EH (cell line): ENCODE measurements at regions not wholly inside any gene's neighbourhood (a gene's known extent, or its start where the extent isn't known, plus 50 kb on each side); places are given as distances from the start of the nearest gene placed in this dataset.

Experiments
- DNase-seq: peaks from one replicate; pipeline ENCODE4 v3.0.0-alpha.2; 2015; ENCODE audit warnings: low read depth

DNA sequence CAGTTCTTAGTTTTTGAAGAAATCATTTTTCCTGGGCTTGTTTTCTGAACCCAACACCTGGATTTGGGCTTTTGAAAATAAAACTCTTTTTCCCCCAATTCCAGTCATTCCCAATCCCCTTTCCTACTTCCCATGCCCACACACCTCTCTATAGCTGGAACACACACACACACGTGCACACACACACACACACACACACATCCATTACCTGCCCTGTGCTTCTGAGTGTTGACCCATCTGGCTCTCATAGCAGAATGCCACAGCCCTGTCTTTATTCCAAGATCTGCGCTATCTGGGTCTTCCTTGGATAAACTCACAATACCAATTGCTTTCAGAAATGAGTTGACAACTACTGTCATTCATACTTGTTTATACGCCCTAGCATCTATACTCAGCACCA, 54.9 kb upstream of the C4orf54 start:
- no peak for DNase-seq

GRCh38 chr4:99712099-99712498, 54.5 kb upstream of the C4orf54 start:
- no peak for DNase-seq

GRCh38 chr4:99711657-99712056, 54.0 kb upstream of the C4orf54 start:
- no peak for DNase-seq

- no peak for DNase-seq
Observed at GRCh38 chr4:99710681-99711345, 53.2 kb upstream of the C4orf54 start.

GRCh38 chr4:99710020-99710419, 52.4 kb upstream of the C4orf54 start:
- DNase-seq, result no peak

DNA sequence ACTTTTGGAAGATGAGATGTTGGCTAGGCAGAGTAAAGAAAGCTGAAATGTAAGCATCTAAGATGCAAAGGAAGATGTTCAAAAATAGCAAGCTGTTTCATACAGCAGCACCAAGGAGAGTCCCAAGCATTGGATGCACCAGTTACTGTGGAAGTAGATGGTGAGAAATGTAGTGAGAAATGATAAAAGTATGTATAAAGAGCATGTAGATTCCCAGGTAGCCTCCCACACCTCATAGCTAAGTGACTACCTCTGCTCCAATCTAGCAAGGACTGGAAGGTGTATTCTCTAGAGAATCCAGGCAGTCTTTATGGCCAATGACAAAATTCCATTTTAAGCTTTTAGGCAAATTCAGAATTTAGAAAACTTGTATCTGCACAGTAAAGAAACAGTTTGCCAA, 50.9 kb upstream of the C4orf54 start:
- no peak for DNase-seq
